Astrocyte (in vitro differentiated cells and primary cell): ENCODE measurements at regions not wholly inside any gene's neighbourhood (a gene's known extent, or its start where the extent isn't known, plus 50 kb on each side); places are given as distances from the start of the nearest gene placed in this dataset.

ENCODE experiments used
- DNase-seq: peaks from one replicate; pipeline ENCODE4 v3.0.0-alpha.2; 2010; ENCODE audit warnings: low read depth
- FAIRE-seq: peaks from 2 replicates; lab custom pipeline; 2011; peaks lifted over from hg19 to GRCh38; lab: Jason Lieb, UNC
- H2AFZ ChIP-seq: 2 replicates; pipeline ENCODE4 v1.6.0; 2012; ENCODE audit warnings: low read depth, low read length, inconsistent platforms
- H3K27ac ChIP-seq: 2 replicates; pipeline ENCODE4 v1.5.1; 2011; ENCODE audit warnings: low read depth, low read length, inconsistent platforms
- H3K27me3 ChIP-seq: 2 replicates; pipeline ENCODE4 v1.6.0; 2011; ENCODE audit warnings: low read length, inconsistent platforms; ENCODE audit not compliant: insufficient read depth
- H3K36me3 ChIP-seq: 2 replicates; pipeline ENCODE4 v1.5.1; 2011; ENCODE audit warnings: low read length, inconsistent platforms; ENCODE audit not compliant: insufficient read depth
- H3K4me1 ChIP-seq: 2 replicates; pipeline ENCODE4 v1.5.1; 2011; ENCODE audit warnings: low read length, inconsistent platforms; ENCODE audit not compliant: insufficient read depth
- H3K4me2 ChIP-seq: 2 replicates; pipeline ENCODE4 v1.6.0; 2012; ENCODE audit warnings: low read length, inconsistent platforms
- H3K4me3 ChIP-seq: 2 replicates; pipeline ENCODE4 v1.5.1; 2011; ENCODE audit warnings: low read depth, mild to moderate bottlenecking, low read length, inconsistent platforms; ENCODE audit not compliant: insufficient read depth
- H3K79me2 ChIP-seq: 2 replicates; pipeline ENCODE4 v1.6.0; 2012; ENCODE audit warnings: mild to moderate bottlenecking, low read length, inconsistent platforms; ENCODE audit not compliant: insufficient read depth
- H3K9ac ChIP-seq: 2 replicates; pipeline ENCODE4 v1.6.0; 2012; ENCODE audit warnings: mild to moderate bottlenecking, low read length, inconsistent platforms
- H3K9me3 ChIP-seq: 2 replicates; pipeline ENCODE4 v1.5.1; 2012; ENCODE audit warnings: low read depth, mild to moderate bottlenecking, low read length, inconsistent platforms; ENCODE audit not compliant: insufficient read depth
- H4K20me1 ChIP-seq: 2 replicates; pipeline ENCODE4 v1.6.0; 2012; ENCODE audit warnings: low read length, inconsistent platforms; ENCODE audit not compliant: insufficient read depth
- H3K27ac Mint-ChIP-seq: one replicate; pipeline ENCODE4 v1.8.0; 2021; ENCODE audit warnings: mild to moderate bottlenecking, mixed read lengths; ENCODE audit not compliant: unreplicated experiment
- H3K27me3 Mint-ChIP-seq: one replicate; pipeline ENCODE4 v1.8.0; 2021; ENCODE audit warnings: low read depth, mixed read lengths; ENCODE audit not compliant: unreplicated experiment
- H3K36me3 Mint-ChIP-seq: one replicate; pipeline ENCODE4 v1.8.0; 2021; ENCODE audit warnings: low read depth, mixed read lengths; ENCODE audit not compliant: unreplicated experiment
- H3K4me1 Mint-ChIP-seq: one replicate; pipeline ENCODE4 v1.8.0; 2021; ENCODE audit warnings: low read depth, mixed read lengths; ENCODE audit not compliant: unreplicated experiment
- H3K4me3 Mint-ChIP-seq: one replicate; pipeline ENCODE4 v1.8.0; 2021; ENCODE audit warnings: mild to moderate bottlenecking, moderate library complexity, mixed read lengths; ENCODE audit not compliant: unreplicated experiment
- H3K9me3 Mint-ChIP-seq: one replicate; pipeline ENCODE4 v1.8.0; 2021; ENCODE audit warnings: mild to moderate bottlenecking, mixed read lengths; ENCODE audit not compliant: unreplicated experiment
- CTCF ChIP-seq: IDR thresholded peaks from 2 replicates; pipeline ENCODE4 v1.5.1; 2011; ENCODE audit warnings: low read depth, mild to moderate bottlenecking, inconsistent platforms, low read length, moderate library complexity; ENCODE audit not compliant: insufficient read depth
- EZH2 ChIP-seq: IDR thresholded peaks from 2 replicates; pipeline ENCODE4 v1.6.1; 2012; ENCODE audit warnings: mild to moderate bottlenecking, low read length, inconsistent platforms; ENCODE audit not compliant: insufficient read depth

DNA sequence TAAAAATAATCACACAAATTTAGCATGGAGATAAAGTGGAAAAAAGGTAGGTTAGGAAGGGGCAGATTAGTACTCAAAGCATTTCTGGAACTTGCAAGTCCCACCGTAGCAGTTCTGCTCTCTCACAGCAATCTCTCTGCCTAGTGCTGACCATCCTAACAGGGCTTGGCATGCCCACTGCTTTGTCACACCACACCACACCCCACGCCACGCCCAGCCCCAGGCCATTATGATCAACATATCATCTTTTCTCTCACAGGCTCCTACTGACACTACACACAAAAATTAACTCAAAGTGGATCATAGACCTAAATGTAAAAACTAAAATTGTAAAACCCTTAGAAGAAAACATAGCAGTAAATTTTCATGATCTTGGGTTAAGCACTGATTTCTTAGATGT is 273.7 kb downstream of the DAD1 start:
- H3K27me3 ChIP-seq: no peaks in the 10 kb centered on the region
- no peak overlapping the region for H2AFZ ChIP-seq
- H3K27ac Mint-ChIP-seq: no peak overlapping the region
- no peak overlapping the region for H3K27ac ChIP-seq
- H3K36me3 Mint-ChIP-seq: no peaks in the 10 kb centered on the region
- H3K9ac ChIP-seq: no peak overlapping the region
- no peaks in the 10 kb centered on the region for H4K20me1 ChIP-seq
- FAIRE-seq: no peak
- no peaks in the 10 kb centered on the region for H3K9me3 ChIP-seq
- no peaks in the 10 kb centered on the region for H3K9me3 Mint-ChIP-seq
- no peak overlapping the region for H3K4me3 Mint-ChIP-seq
- peaks cover 4% of the 10 kb centered on the region for H3K27me3 Mint-ChIP-seq
- no peaks in the 10 kb centered on the region for H3K4me1 Mint-ChIP-seq
- no peak overlapping the region for H3K4me3 ChIP-seq
- H3K36me3 ChIP-seq: no peaks in the 10 kb centered on the region
- no peak for TF ChIP-seq EZH2
- no peak for TF ChIP-seq CTCF
- H3K4me2 ChIP-seq: no peak overlapping the region
- DNase-seq: no peak
- no peaks in the 10 kb centered on the region for H3K4me1 ChIP-seq
- H3K79me2 ChIP-seq: no peaks in the 10 kb centered on the region

GRCh38 chr14:22314183-22314820 is 274.7 kb downstream of the DAD1 start:
- H3K9me3 Mint-ChIP-seq: no peaks in the 10 kb centered on the region
- H3K4me1 Mint-ChIP-seq: no peaks in the 10 kb centered on the region
- no peak overlapping the region for H3K27ac Mint-ChIP-seq
- no peak overlapping the region for H3K27ac ChIP-seq
- H3K27me3 Mint-ChIP-seq: peaks cover 8% of the 10 kb centered on the region
- H3K4me3 ChIP-seq: no peak overlapping the region
- peaks cover 4% of the 10 kb centered on the region for H3K27me3 ChIP-seq
- H3K79me2 ChIP-seq: no peaks in the 10 kb centered on the region
- H3K9ac ChIP-seq: no peak overlapping the region
- no peak overlapping the region for H3K4me3 Mint-ChIP-seq
- H2AFZ ChIP-seq: no peak overlapping the region
- TF ChIP-seq EZH2 (no peak), CTCF (peak; percentile 83)
- H3K36me3 Mint-ChIP-seq: no peaks in the 10 kb centered on the region
- no peaks in the 10 kb centered on the region for H3K36me3 ChIP-seq
- no peaks in the 10 kb centered on the region for H4K20me1 ChIP-seq
- H3K4me1 ChIP-seq: no peaks in the 10 kb centered on the region
- H3K9me3 ChIP-seq: no peaks in the 10 kb centered on the region
- no peak overlapping the region for H3K4me2 ChIP-seq
- DNase-seq (peak; percentile 30), FAIRE-seq (peak; percentile 17)

GRCh38 chr14:22313172-22313801 is 275.7 kb downstream of the DAD1 start:
- Histone ChIP-seq H3K27ac (no peak overlapping the region), H3K4me1 (no peaks in the 10 kb centered on the region), H3K27me3 (peaks cover 4% of the 10 kb centered on the region), H3K79me2 (no peaks in the 10 kb centered on the region), H3K9me3 (no peaks in the 10 kb centered on the region), H2AFZ (no peak overlapping the region), H3K36me3 (no peaks in the 10 kb centered on the region), H4K20me1 (no peaks in the 10 kb centered on the region), H3K4me3 (no peak overlapping the region), H3K9ac (no peak overlapping the region), H3K4me2 (no peak overlapping the region)
- Mint-ChIP-seq H3K27ac (no peak overlapping the region), H3K4me3 (no peak overlapping the region), H3K4me1 (no peaks in the 10 kb centered on the region), H3K9me3 (no peaks in the 10 kb centered on the region), H3K27me3 (peaks cover 10% of the 10 kb centered on the region), H3K36me3 (no peaks in the 10 kb centered on the region)
- FAIRE-seq (no peak), DNase-seq (peak; percentile 49)
- no peak for TF ChIP-seq CTCF
- TF ChIP-seq EZH2: no peak
